Ishikawa (cell line): ENCODE measurements at regions not wholly inside any gene's neighbourhood (a gene's known extent, or its start where the extent isn't known, plus 50 kb on each side); places are given as distances from the start of the nearest gene placed in this dataset.

Experiments used
- CEBPB ChIP-seq: IDR thresholded peaks from 2 replicates; pipeline ENCODE4 v1.6.1; 2012
- CREB1 ChIP-seq: IDR thresholded peaks from 2 replicates; pipeline ENCODE4 v1.6.1; 2012; ENCODE audit warnings: low read depth
- EGR1 ChIP-seq: IDR thresholded peaks from 2 replicates; pipeline ENCODE4 v1.6.1; 2012
- EP300 ChIP-seq: IDR thresholded peaks from 2 replicates; pipeline ENCODE4 v1.6.1; 2012; ENCODE audit warnings: borderline replicate concordance
- FOXM1 ChIP-seq: IDR thresholded peaks from 2 replicates; pipeline ENCODE4 v1.6.1; 2012; ENCODE audit warnings: low read depth, borderline replicate concordance
- MAX ChIP-seq: IDR thresholded peaks from 2 replicates; pipeline ENCODE4 v1.6.1; 2012
- NFIC ChIP-seq: IDR thresholded peaks from 2 replicates; pipeline ENCODE4 v1.6.1; 2012
- RAD21 ChIP-seq: IDR thresholded peaks from 2 replicates; pipeline ENCODE4 v1.6.1; 2012; ENCODE audit warnings: low read depth
- TAF1 ChIP-seq: IDR thresholded peaks from 2 replicates; pipeline ENCODE4 v1.6.1; 2012; ENCODE audit warnings: low read depth, mild to moderate bottlenecking
- TCF12 ChIP-seq: IDR thresholded peaks from 2 replicates; pipeline ENCODE4 v1.6.1; 2012; ENCODE audit warnings: low read depth
- TEAD4 ChIP-seq: IDR thresholded peaks from 2 replicates; pipeline ENCODE4 v1.6.1; 2012
- YY1 ChIP-seq: IDR thresholded peaks from 2 replicates; pipeline ENCODE4 v1.6.1; 2012; ENCODE audit warnings: low read depth
- ZBTB7A ChIP-seq: IDR thresholded peaks from 2 replicates; pipeline ENCODE4 v1.6.1; 2012; ENCODE audit warnings: low read depth
- TF ChIP-seq, protein P1 (sequence below): IDR thresholded peaks from 2 replicates; pipeline ENCODE4 v1.6.1; 2012
- TF ChIP-seq, protein P2 (sequence below): IDR thresholded peaks from 2 replicates; pipeline ENCODE4 v1.6.1; 2012; ENCODE audit warnings: low read depth, mild to moderate bottlenecking

DNA sequence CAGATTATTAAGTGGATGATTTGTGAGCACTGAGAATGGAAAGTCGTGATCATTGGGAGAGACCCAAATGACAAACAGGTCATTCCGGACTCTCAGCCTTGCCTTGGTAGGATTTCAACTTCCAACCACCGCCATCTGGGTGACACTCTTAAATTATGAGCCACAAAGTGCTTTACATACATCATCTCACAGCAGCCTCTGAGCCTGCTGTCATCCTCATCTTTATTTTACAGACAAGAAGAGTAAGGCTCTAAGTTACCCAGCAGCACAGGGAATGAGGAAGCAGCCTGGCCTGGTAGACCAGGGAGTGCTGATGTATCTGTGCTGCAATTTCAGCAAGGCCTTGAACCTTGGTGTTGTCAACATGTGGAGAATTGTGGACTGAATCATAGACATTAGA lies 105.8 kb upstream of the TRIM2 start:
- TF ChIP-seq TAF1 (no peak), FOXM1 (no peak), YY1 (no peak), CREB1 (no peak), TCF12 (no peak), ZBTB7A (no peak), CEBPB (no peak), NFIC (no peak), RAD21 (no peak), TEAD4 (no peak), EP300 (no peak), MAX (no peak), EGR1 (no peak)
- TF ChIP-seq, protein P1, sequence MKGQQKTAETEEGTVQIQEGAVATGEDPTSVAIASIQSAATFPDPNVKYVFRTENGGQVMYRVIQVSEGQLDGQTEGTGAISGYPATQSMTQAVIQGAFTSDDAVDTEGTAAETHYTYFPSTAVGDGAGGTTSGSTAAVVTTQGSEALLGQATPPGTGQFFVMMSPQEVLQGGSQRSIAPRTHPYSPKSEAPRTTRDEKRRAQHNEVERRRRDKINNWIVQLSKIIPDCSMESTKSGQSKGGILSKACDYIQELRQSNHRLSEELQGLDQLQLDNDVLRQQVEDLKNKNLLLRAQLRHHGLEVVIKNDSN = no peak
- TF ChIP-seq, protein P2, sequence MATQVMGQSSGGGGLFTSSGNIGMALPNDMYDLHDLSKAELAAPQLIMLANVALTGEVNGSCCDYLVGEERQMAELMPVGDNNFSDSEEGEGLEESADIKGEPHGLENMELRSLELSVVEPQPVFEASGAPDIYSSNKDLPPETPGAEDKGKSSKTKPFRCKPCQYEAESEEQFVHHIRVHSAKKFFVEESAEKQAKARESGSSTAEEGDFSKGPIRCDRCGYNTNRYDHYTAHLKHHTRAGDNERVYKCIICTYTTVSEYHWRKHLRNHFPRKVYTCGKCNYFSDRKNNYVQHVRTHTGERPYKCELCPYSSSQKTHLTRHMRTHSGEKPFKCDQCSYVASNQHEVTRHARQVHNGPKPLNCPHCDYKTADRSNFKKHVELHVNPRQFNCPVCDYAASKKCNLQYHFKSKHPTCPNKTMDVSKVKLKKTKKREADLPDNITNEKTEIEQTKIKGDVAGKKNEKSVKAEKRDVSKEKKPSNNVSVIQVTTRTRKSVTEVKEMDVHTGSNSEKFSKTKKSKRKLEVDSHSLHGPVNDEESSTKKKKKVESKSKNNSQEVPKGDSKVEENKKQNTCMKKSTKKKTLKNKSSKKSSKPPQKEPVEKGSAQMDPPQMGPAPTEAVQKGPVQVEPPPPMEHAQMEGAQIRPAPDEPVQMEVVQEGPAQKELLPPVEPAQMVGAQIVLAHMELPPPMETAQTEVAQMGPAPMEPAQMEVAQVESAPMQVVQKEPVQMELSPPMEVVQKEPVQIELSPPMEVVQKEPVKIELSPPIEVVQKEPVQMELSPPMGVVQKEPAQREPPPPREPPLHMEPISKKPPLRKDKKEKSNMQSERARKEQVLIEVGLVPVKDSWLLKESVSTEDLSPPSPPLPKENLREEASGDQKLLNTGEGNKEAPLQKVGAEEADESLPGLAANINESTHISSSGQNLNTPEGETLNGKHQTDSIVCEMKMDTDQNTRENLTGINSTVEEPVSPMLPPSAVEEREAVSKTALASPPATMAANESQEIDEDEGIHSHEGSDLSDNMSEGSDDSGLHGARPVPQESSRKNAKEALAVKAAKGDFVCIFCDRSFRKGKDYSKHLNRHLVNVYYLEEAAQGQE = no peak

DNA sequence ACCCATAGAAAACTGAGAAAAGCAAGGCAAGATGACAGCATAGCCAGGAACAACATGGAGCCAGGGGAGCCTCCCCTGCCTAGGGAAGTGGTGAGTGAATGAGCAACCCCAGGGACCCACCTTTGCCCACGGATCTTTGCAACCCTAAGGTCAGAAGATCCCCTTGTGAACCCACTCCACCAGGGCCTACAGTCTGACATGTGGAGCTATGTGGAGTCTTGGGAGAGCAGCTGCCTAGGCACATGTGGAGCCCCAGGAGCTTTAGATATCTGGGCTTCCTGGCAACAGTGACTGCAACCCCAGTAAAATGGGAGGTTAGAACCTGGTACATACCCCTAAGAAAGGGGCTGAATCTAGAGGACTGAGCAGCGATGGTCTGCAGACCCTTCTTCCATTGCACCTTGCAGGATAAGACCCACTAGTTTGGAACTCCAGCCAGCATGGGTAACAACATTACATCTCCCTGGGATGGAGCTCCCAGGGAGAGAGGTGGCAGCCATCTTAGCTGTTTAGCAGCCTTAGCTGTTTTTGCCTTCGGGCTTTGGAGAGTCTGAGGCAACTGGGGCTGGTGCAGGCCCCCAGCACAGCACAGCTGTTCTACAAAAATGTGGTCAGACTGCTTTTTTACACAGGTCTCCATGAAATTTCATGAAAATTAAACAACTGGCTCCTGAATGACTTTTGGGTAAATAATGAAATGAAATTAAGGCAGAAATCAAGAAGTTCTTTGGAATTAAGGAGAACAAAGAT lies 104.7 kb upstream of the TRIM2 start:
- TF ChIP-seq EP300 = no peak
- TF ChIP-seq YY1 = peak; percentile 50
- no peak for TF ChIP-seq CEBPB
- no peak for TF ChIP-seq CREB1
- TF ChIP-seq ZBTB7A = no peak
- no peak for TF ChIP-seq TCF12
- TF ChIP-seq TEAD4 = no peak

- no peak for TF ChIP-seq NFIC
These were observed 97.0 kb upstream of the TRIM2 start for GRCh38 chr4:153107246-153107645.

- TF ChIP-seq MAX = no peak
- no peak for TF ChIP-seq EP300
- no peak for TF ChIP-seq TCF12
- no peak for TF ChIP-seq TEAD4
- no peak for TF ChIP-seq ZBTB7A
- TF ChIP-seq YY1 = no peak
- TF ChIP-seq FOXM1 = no peak
These were observed 94.9 kb upstream of the TRIM2 start for GRCh38 chr4:153109296-153109849.

- TF ChIP-seq RAD21 (no peak), TCF12 (peak; percentile 79), YY1 (no peak), EP300 (peak; percentile 58; the same call in 1 of the 2 replicates), CREB1 (no peak), TEAD4 (0 out of 2 replicates have a peak, but pooled peaks have one; percentile 9), MAX (peak; percentile 76; the same call in 1 of the 2 replicates), NFIC (peak; percentile 41)
- TF ChIP-seq, protein P1 = peak; percentile 82
These were observed 93.5 kb upstream of the TRIM2 start for GRCh38 chr4:153110739-153111138.

DNA sequence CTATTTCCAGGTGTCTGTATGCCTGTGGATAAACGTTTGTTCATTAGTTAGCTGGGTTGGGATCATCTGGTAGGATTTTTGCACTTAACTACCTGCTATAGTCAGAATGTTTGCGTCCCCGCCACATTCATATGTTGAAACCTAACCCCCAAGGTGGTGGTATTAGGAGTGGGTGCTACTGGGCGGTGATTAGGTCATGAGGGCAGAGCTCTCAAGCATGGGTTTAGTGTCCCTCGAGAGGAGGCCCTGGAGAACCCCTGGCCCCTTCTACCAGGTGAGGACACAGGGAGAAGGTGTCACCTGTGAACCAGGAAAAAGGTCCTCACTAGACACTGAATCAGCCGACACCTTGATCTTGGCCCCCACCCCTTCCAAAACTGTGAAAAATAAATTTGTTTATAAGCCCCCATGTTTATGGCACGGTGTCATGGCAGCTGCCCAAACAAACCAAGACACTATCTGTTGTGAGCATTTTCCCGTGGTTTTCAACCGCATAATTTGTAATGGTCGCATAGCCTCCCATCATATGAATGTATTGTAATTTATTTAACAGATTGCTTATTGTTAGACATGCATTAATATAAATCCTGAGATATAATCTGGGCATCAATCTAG lies 92.7 kb upstream of the TRIM2 start:
- no peak for TF ChIP-seq CEBPB
- TF ChIP-seq TEAD4 = no peak
- TF ChIP-seq TAF1 = no peak
- no peak for TF ChIP-seq TCF12
- no peak for TF ChIP-seq RAD21
- TF ChIP-seq FOXM1 = no peak
- no peak for TF ChIP-seq YY1
- TF ChIP-seq ZBTB7A = no peak
- TF ChIP-seq CREB1 = no peak

DNA sequence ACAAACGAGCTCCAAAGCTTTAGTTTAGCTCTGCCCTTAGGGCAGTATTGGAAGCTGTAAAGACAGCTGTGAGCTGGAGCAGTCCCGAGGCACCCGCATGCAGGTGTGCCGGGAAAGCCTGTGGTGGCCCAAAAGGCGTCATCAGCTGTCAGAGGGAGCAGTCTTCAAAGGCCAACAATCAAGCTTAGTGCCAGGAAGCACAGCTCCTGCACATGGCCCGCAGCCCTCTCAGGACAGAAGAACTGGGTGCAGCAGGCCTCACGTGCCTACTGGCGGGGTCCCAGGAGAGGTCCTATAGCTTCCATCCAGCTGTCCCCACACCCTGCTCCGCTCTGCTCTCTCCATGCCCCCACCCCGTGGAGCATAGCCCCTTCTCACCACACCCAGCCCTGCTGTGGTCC lies 92.2 kb upstream of the TRIM2 start:
- no peak for TF ChIP-seq YY1
- no peak for TF ChIP-seq TEAD4
- TF ChIP-seq NFIC = no peak
- no peak for TF ChIP-seq EP300
- TF ChIP-seq FOXM1 = no peak
- no peak for TF ChIP-seq ZBTB7A
- TF ChIP-seq TAF1 = no peak
- TF ChIP-seq, protein P2 = no peak
- no peak for TF ChIP-seq CEBPB
- no peak for TF ChIP-seq EGR1
- TF ChIP-seq, protein P1 = no peak
- TF ChIP-seq MAX = no peak
- TF ChIP-seq RAD21 = no peak
